GM21515 (cell line): ENCODE measurements at regions not wholly inside any gene's neighbourhood (a gene's known extent, or its start where the extent isn't known, plus 50 kb on each side); places are given as distances from the start of the nearest gene placed in this dataset.

Experiments
- ATAC-seq: cut with Tn5 transposase; IDR thresholded peaks from one replicate; pipeline ENCODE4 v1.9.1; 2021; ENCODE audit not compliant: unreplicated experiment

GRCh38 chr1:34406833-34407539, 230.3 kb downstream of the C1orf94 start:
- no peak for ATAC-seq

GRCh38 chr1:34408011-34408410, 231.3 kb downstream of the C1orf94 start:
- ATAC-seq = no peak

GRCh38 chr1:34409689-34410229, 233.1 kb downstream of the C1orf94 start:
- no peak for ATAC-seq

GRCh38 chr1:34412598-34413370, 236.1 kb downstream of the C1orf94 start:
- ATAC-seq = no peak

DNA sequence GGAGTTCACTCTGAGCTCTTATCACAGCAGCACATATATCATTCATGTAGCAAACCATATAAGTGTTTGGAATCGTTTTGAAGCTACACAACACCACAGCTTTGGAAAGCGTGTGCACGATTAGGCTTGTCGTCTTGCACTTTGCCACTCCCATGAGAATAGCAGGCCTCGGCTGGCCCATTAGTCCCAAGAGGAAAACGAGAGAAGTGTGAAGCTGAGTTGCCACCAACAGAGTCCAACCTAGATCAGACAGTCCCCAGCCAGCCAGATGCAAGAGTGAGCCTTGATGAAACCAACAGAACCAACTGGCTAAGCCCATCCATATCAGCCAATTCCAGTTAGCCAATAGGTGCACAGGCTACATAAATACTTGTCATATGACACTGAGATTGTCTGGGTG, 238.4 kb downstream of the C1orf94 start:
- ATAC-seq = no peak

- no peak for ATAC-seq
Measured at GRCh38 chr1:34418166-34418565, 241.5 kb downstream of the C1orf94 start.

GRCh38 chr1:34419663-34420136, 243.0 kb downstream of the C1orf94 start:
- ATAC-seq = no peak

DNA sequence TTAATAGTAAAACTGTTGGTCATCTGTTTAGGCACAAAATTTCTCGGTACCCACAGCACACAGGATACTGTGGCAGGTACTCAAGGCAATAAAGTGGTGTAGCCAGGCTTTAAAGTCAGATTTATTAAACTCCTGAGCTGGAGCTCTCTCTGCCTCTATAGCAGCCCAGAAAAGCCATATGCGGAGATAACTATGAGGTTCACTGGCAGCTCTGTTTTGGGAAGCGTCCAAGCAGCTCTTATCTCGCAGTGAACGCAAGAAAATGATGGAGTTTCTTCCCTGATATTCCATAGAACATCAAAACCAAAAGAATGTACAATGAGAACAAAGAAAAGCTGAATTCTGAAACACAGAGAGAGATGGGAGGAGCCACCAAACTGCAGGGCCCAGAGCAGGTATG, 248.3 kb downstream of the C1orf94 start:
- ATAC-seq = no peak

DNA sequence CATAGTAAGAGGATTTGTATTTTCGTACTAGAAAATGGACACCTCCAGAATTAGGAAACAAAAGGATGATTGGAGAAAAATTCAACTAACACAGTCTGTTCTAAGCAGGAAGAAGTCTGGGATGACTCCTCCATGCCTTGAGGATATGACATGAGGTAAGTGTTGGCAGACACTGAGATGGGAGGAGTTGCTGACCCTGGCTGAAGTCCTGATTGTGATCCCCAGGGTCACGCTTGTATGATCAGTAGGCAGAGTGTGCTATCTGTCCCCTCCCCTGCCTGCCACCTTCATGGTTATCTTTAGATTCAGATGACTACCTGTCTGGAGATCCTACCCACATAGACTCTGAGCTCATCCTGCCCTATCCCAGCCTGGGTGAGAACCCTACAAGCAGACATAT, 249.1 kb downstream of the C1orf94 start:
- no peak for ATAC-seq

- ATAC-seq = no peak
Measured at GRCh38 chr1:34426325-34426896, 249.7 kb downstream of the C1orf94 start.

GRCh38 chr1:34427170-34427569, 250.5 kb downstream of the C1orf94 start:
- no peak for ATAC-seq

GRCh38 chr1:34433099-34433498, 256.4 kb downstream of the C1orf94 start:
- no peak for ATAC-seq

DNA sequence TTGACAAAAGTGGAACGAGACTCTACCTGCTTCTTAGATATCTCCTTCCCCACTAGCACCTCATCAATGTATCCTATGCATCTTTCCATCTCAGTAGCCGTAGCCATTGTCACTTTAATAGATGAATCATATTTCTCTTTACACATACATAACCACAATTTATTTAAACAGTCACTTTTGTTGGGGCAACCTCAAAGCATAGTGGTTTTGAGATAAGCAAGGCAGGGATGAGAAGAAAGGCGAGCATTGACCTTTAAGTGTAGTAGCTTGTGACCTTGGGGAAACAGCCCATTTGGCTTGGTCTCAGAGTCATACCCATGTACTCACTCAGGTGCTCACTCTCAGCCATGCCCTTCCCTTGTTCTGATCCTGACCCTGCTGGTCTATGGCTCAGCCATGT, 260.1 kb downstream of the C1orf94 start:
- ATAC-seq = no peak

GRCh38 chr1:34441259-34442069, 264.8 kb downstream of the C1orf94 start:
- no peak for ATAC-seq

- ATAC-seq = no peak
Measured at GRCh38 chr1:34444516-34444915, 267.8 kb downstream of the C1orf94 start.

DNA sequence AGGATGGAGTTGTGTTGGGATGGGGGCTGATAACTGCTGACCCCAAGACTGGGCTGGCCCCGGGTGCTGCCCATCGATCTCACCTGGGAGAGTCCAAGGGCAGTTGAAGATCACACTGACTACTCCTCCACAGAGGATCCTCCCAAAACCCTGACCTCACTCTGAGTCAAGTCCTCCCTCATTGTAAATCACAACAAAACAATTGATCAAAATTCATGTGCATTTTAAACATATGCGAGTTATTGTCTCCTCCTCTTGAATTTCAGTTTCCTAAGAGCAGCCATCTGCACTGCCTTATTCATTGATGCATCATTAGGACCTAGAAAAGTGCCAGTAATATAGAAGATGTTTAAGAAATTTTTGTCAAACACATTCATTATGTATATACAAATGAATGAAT, 273.6 kb downstream of the C1orf94 start:
- ATAC-seq = no peak

DNA sequence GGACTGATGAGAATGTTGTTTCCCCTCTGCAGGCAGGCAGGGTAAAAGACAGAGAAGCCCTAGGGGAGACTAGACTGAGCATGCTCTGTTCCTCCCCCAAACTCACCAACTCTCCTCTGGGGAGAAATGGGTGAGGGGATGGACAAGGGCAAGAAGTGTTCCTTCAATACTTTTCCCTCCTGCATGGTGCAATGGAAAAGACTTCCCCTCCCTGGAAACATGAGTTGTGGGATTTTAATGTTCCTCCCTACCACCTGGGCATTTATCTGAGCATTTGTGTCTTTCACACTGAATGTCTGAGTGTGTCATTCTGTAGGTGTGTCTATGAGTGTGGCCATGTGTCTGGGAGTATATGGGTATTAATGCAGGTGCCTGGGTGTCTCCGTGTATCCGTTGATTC, 275.7 kb downstream of the C1orf94 start:
- ATAC-seq = no peak

- ATAC-seq = no peak
Measured at GRCh38 chr1:34455121-34455520, 278.4 kb downstream of the C1orf94 start.

- ATAC-seq = no peak
Measured at GRCh38 chr1:34460193-34460592, 283.5 kb downstream of the C1orf94 start.

GRCh38 chr1:34470401-34470800, 284.4 kb upstream of the GJB5 start:
- no peak for ATAC-seq

GRCh38 chr1:34474566-34474965, 280.3 kb upstream of the GJB5 start:
- ATAC-seq = no peak
